GM23338 (cell line): ENCODE measurements at regions not wholly inside any gene's neighbourhood (a gene's known extent, or its start where the extent isn't known, plus 50 kb on each side); places are given as distances from the start of the nearest gene placed in this dataset.

Experiments used
- CREB1 ChIP-seq: fragments of 250-450 bp; sonication (Bioruptor Pico); IDR thresholded peaks from 2 replicates; pipeline ENCODE4 v1.5.0; 2020; ENCODE audit warnings: low read depth, mild to moderate bottlenecking, moderate library complexity
- EZH2 ChIP-seq: fragments of 200-600 bp; sonication (generic); IDR thresholded peaks from one replicate; pipeline ENCODE4 v1.8.0; 2017; ENCODE audit warnings: antibody characterized with exemption, mild to moderate bottlenecking, low read depth; ENCODE audit not compliant: unreplicated experiment
- EZH2phosphoT487 ChIP-seq: fragments of 200-600 bp; sonication (generic); IDR thresholded peaks from one replicate; pipeline ENCODE4 v1.8.1; 2018; ENCODE audit warnings: antibody characterized with exemption; ENCODE audit not compliant: unreplicated experiment
- JUNB ChIP-seq: IDR thresholded peaks from one replicate; pipeline ENCODE4 v1.6.1; 2016; ENCODE audit warnings: antibody characterized with exemption; ENCODE audit not compliant: unreplicated experiment
- NANOG ChIP-seq: IDR thresholded peaks from 2 replicates; pipeline ENCODE4 v1.6.1; 2016; ENCODE audit warnings: antibody characterized with exemption, borderline replicate concordance
- POLR2AphosphoS5 ChIP-seq: IDR thresholded peaks from 2 replicates; pipeline ENCODE4 v1.6.1; 2016; ENCODE audit warnings: antibody characterized with exemption, low read depth
- STAT1 ChIP-seq: IDR thresholded peaks from one replicate; pipeline ENCODE4 v1.6.1; 2016; ENCODE audit warnings: antibody characterized with exemption; ENCODE audit not compliant: unreplicated experiment
- ZNF114 ChIP-seq: fragments of 250-450 bp; sonication (Bioruptor Pico); IDR thresholded peaks from 2 replicates; pipeline ENCODE4 v1.5.0; 2020; ENCODE audit warnings: mild to moderate bottlenecking, moderate library complexity
- ZNF331 ChIP-seq: fragments of 250-450 bp; sonication (Bioruptor Pico); IDR thresholded peaks from 2 replicates; pipeline ENCODE4 v1.5.0; 2020; ENCODE audit warnings: low read depth, mild to moderate bottlenecking, moderate library complexity
- TF ChIP-seq, protein P1 (sequence below), 2 experiments: fragments of 200-600 bp in 1 of 2; sonication (generic) in 1 of 2; conservative IDR thresholded peaks; 2 replicates each; pipeline versions ENCODE4 v1.5.1 to v1.6.1; 2016 to 2017; ENCODE audit warnings: antibody characterized with exemption in 2 of 2, low read depth in 2 of 2, mild to moderate bottlenecking in 2 of 2, moderate library complexity in 1 of 2
- TF ChIP-seq, protein P2 (sequence below): IDR thresholded peaks from one replicate; pipeline ENCODE4 v1.6.1; 2018; ENCODE audit warnings: antibody characterized with exemption; ENCODE audit not compliant: unreplicated experiment
- TF ChIP-seq, protein P3 (sequence below): IDR thresholded peaks from 2 replicates; pipeline ENCODE4 v1.6.1; 2016; ENCODE audit warnings: antibody characterized with exemption

DNA sequence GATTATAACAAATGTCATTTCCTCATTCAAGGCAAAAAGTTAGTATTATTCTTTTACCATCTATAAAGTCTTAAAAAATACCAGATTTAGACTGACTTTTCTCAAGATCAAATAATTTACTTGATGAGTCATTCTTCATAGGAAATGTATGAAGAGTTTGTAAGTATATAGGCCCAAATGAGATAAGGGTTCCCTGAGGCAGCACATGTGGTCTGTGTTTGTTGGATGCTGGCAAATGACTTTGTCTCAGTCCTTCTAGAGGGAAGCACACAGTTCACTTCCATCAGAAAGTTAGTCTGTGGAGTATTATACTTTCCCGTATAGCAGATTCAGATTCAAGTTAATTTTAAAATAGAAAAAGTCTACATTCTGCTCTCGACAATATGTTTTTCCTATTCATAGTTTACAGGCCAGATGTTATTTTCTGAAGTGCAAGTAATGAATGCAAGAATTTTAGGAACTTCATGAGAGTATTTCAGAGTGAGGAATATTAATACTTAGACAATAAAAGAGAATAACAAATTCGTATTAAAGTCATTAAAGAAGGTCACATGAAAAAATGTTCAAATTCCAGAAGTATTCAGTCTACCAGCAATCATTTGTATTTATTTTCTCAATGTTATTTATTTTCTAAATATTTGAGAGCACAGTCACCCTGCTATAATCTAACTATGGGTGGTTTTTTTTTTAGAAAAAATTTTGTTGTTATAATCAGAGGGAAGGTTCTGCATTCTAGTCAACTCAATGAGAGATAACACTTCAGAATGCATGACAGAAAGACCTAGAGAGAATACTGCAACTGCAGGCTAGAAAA lies 601.8 kb upstream of the ZFP42 start:
- TF ChIP-seq, protein P1, sequence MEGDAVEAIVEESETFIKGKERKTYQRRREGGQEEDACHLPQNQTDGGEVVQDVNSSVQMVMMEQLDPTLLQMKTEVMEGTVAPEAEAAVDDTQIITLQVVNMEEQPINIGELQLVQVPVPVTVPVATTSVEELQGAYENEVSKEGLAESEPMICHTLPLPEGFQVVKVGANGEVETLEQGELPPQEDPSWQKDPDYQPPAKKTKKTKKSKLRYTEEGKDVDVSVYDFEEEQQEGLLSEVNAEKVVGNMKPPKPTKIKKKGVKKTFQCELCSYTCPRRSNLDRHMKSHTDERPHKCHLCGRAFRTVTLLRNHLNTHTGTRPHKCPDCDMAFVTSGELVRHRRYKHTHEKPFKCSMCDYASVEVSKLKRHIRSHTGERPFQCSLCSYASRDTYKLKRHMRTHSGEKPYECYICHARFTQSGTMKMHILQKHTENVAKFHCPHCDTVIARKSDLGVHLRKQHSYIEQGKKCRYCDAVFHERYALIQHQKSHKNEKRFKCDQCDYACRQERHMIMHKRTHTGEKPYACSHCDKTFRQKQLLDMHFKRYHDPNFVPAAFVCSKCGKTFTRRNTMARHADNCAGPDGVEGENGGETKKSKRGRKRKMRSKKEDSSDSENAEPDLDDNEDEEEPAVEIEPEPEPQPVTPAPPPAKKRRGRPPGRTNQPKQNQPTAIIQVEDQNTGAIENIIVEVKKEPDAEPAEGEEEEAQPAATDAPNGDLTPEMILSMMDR (conservative IDR thresholded peaks at IDR 0.05; ENCODE audit: low read depth in 2 of 2) = no peak
- TF ChIP-seq EZH2phosphoT487 (no peak), CREB1 (CRISPR knock-in tag) (no peak), EZH2 (no peak), POLR2AphosphoS5 (no peak), JUNB (no peak), ZNF331 (CRISPR knock-in tag) (no peak), ZNF114 (CRISPR knock-in tag) (no peak), STAT1 (no peak), NANOG (no peak)
- TF ChIP-seq, protein P2, sequence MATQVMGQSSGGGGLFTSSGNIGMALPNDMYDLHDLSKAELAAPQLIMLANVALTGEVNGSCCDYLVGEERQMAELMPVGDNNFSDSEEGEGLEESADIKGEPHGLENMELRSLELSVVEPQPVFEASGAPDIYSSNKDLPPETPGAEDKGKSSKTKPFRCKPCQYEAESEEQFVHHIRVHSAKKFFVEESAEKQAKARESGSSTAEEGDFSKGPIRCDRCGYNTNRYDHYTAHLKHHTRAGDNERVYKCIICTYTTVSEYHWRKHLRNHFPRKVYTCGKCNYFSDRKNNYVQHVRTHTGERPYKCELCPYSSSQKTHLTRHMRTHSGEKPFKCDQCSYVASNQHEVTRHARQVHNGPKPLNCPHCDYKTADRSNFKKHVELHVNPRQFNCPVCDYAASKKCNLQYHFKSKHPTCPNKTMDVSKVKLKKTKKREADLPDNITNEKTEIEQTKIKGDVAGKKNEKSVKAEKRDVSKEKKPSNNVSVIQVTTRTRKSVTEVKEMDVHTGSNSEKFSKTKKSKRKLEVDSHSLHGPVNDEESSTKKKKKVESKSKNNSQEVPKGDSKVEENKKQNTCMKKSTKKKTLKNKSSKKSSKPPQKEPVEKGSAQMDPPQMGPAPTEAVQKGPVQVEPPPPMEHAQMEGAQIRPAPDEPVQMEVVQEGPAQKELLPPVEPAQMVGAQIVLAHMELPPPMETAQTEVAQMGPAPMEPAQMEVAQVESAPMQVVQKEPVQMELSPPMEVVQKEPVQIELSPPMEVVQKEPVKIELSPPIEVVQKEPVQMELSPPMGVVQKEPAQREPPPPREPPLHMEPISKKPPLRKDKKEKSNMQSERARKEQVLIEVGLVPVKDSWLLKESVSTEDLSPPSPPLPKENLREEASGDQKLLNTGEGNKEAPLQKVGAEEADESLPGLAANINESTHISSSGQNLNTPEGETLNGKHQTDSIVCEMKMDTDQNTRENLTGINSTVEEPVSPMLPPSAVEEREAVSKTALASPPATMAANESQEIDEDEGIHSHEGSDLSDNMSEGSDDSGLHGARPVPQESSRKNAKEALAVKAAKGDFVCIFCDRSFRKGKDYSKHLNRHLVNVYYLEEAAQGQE = no peak
- TF ChIP-seq, protein P3, sequence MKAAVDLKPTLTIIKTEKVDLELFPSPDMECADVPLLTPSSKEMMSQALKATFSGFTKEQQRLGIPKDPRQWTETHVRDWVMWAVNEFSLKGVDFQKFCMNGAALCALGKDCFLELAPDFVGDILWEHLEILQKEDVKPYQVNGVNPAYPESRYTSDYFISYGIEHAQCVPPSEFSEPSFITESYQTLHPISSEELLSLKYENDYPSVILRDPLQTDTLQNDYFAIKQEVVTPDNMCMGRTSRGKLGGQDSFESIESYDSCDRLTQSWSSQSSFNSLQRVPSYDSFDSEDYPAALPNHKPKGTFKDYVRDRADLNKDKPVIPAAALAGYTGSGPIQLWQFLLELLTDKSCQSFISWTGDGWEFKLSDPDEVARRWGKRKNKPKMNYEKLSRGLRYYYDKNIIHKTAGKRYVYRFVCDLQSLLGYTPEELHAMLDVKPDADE = no peak
